Erythroblast (primary cell): ENCODE measurements at regions not wholly inside any gene's neighbourhood (a gene's known extent, or its start where the extent isn't known, plus 50 kb on each side); places are given as distances from the start of the nearest gene placed in this dataset.

Source experiments
- GATA1 ChIP-seq: IDR thresholded peaks from 2 replicates; pipeline ENCODE4 v1.6.1; 2011; ENCODE audit warnings: low read depth, mild to moderate bottlenecking, control low read depth, low read length, moderate library complexity
- POLR2A ChIP-seq: IDR thresholded peaks from 2 replicates; pipeline ENCODE4 v1.6.1; 2011; ENCODE audit warnings: mild to moderate bottlenecking, low read length

DNA sequence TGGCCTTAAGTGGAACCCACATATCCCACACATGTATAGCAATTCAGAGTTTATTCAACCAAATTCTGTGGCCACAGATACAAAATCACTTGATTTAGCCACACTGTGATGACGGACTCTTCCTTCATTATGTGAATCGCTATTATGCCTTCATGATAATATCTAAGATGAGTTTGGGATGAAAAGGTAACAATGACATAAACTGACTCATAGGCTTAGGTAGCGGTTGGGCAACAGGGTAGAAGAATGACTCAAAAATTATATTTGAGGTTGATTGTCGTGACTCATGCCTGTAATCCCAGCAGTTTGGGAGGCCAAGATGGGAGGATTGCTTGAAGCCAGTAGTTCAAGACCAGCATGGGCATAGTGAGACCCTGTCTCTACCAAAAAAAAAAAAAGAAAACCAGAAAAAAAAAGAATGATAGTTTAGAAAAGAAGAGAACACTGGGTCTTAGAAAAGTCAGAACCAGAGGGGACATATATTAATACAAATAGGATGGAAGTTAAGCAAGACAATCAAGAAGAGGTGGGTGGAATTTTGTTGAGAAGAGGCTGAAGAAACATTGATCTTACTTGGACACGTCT is 70.4 kb upstream of the USP9X start:
- TF ChIP-seq POLR2A: no peak
- no peak for TF ChIP-seq GATA1
